HepG2 (cell line): ENCODE measurements at regions not wholly inside any gene's neighbourhood (a gene's known extent, or its start where the extent isn't known, plus 50 kb on each side); places are given as distances from the start of the nearest gene placed in this dataset.

Source experiments
- BCL6 ChIP-seq: IDR thresholded peaks from 2 replicates; pipeline ENCODE4 v1.6.1; 2016; ENCODE audit warnings: missing genetic modification reagents, missing compliant biosample characterization
- ELF4 ChIP-seq: sonication (generic); formaldehyde crosslinking; IDR thresholded peaks from 2 replicates; pipeline ENCODE4 v1.5.0; 2020; ENCODE audit warnings: missing genetic modification reagents, mild to moderate bottlenecking, moderate library complexity, borderline replicate concordance
- FOXO1 ChIP-seq: sonication (generic); formaldehyde crosslinking; IDR thresholded peaks from 2 replicates; pipeline ENCODE4 v1.4.0; 2020; ENCODE audit warnings: missing genetic modification reagents
- HNRNPUL1 ChIP-seq: fragments of 200-400 bp; formaldehyde crosslinking; IDR thresholded peaks from 2 replicates; pipeline ENCODE4 v1.6.1; 2017; ENCODE audit warnings: low read depth, mild to moderate bottlenecking, low read length, moderate library complexity
- IKZF1 ChIP-seq: fragments of 450-650 bp; IDR thresholded peaks from 2 replicates; pipeline ENCODE4 v1.7.1; 2016
- JARID2 ChIP-seq: sonication (generic); formaldehyde crosslinking; IDR thresholded peaks from 2 replicates; pipeline ENCODE4 v1.8.1; 2023; ENCODE audit warnings: missing genetic modification reagents, inconsistent platforms; ENCODE audit not compliant: insufficient replicate concordance
- SATB2 ChIP-seq: sonication (generic); formaldehyde crosslinking; IDR thresholded peaks from 2 replicates; pipeline ENCODE4 v1.5.0; 2020; ENCODE audit warnings: missing genetic modification reagents
- SIX4 ChIP-seq: sonication (generic); formaldehyde crosslinking; IDR thresholded peaks from 2 replicates; pipeline ENCODE4 v1.4.0; 2020; ENCODE audit warnings: missing genetic modification reagents
- SP4 ChIP-seq: sonication (generic); formaldehyde crosslinking; IDR thresholded peaks from 2 replicates; pipeline ENCODE4 v1.8.1; 2023; ENCODE audit warnings: mild to moderate bottlenecking, missing genetic modification reagents
- SP5 ChIP-seq: IDR thresholded peaks from 2 replicates; pipeline ENCODE4 v1.6.1; 2016; ENCODE audit warnings: low read depth, borderline replicate concordance
- SUZ12 ChIP-seq: fragments of 150-350 bp; IDR thresholded peaks from 2 replicates; pipeline ENCODE4 v1.6.1; 2014; ENCODE audit warnings: low read depth, low read length
- ZNF232 ChIP-seq: sonication (generic); formaldehyde crosslinking; IDR thresholded peaks from 2 replicates; pipeline ENCODE4 v1.4.0; 2020; ENCODE audit warnings: missing genetic modification reagents, borderline replicate concordance
- ZNF460 ChIP-seq: sonication (generic); formaldehyde crosslinking; IDR thresholded peaks from 2 replicates; pipeline ENCODE4 v1.5.1; 2020; ENCODE audit warnings: missing genetic modification reagents, mild to moderate bottlenecking, borderline replicate concordance
- ZNF589 ChIP-seq: sonication (generic); formaldehyde crosslinking; conservative IDR thresholded peaks from 2 replicates; pipeline ENCODE4 v1.8.0; 2022; ENCODE audit warnings: mild to moderate bottlenecking, moderate library complexity, missing genetic modification reagents
- ZNF660 ChIP-seq: sonication (generic); formaldehyde crosslinking; IDR thresholded peaks from 2 replicates; pipeline ENCODE4 v1.5.1; 2020; ENCODE audit warnings: mild to moderate bottlenecking, low read depth, missing genetic modification reagents, borderline replicate concordance
- ZZZ3 ChIP-seq: sonication (generic); formaldehyde crosslinking; IDR thresholded peaks from 2 replicates; pipeline ENCODE4 v1.4.0; 2020; ENCODE audit warnings: missing genetic modification reagents, mild to moderate bottlenecking, borderline replicate concordance
- TF ChIP-seq, protein P1 (sequence below): sonication (generic); formaldehyde crosslinking; conservative IDR thresholded peaks from 2 replicates; pipeline ENCODE4 v1.4.0; 2020; ENCODE audit warnings: mild to moderate bottlenecking, missing genetic modification reagents, moderate library complexity
- TF ChIP-seq, protein P2 (sequence below): IDR thresholded peaks from 2 replicates; pipeline ENCODE4 v1.6.1; 2016; ENCODE audit warnings: mild to moderate bottlenecking, missing biosample characterization, missing genetic modification reagents
- TF ChIP-seq, protein P3 (sequence below): sonication (generic); formaldehyde crosslinking; IDR thresholded peaks from 2 replicates; pipeline ENCODE4 v1.4.0; 2020; ENCODE audit warnings: mild to moderate bottlenecking, low read depth, missing genetic modification reagents
- TF ChIP-seq, protein P4 (sequence below): sonication (generic); formaldehyde crosslinking; IDR thresholded peaks from 2 replicates; pipeline ENCODE4 v1.5.1; 2020; ENCODE audit warnings: missing genetic modification reagents, mild to moderate bottlenecking, borderline replicate concordance
- TF ChIP-seq, protein P5 (sequence below): IDR thresholded peaks from 2 replicates; pipeline ENCODE4 v1.6.1; 2016; ENCODE audit warnings: low read depth

DNA sequence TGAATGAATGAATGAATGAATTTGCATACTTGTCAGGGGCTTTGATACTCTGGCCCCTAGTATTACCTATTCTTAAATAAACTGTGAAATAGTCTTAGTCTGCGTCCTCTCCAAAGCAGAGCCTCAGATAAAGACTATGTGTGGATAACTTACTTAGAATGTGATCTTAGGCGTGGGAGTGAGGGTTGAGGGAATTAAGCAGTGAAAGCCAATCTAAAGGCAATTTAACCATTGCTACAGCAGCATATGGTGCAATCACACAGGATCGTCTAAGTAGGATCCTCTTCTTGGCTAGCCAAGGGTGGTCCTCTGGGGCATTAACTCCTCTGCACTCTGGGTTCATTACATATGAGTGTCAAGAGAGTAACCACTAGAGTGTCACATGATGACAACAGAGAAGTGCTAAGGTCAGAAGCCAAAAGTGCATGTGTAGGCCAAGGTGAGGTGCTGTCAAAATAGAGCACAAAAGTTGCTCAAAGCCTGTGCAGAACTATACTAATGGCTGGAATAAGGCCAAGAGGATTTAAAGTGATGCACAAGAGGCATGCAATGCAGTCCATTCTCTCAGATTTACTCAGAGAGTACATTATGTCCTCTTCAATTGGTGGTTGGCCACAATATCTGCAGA, 274.4 kb upstream of the SEMA6A start (continued):
- TF ChIP-seq, protein P1, sequence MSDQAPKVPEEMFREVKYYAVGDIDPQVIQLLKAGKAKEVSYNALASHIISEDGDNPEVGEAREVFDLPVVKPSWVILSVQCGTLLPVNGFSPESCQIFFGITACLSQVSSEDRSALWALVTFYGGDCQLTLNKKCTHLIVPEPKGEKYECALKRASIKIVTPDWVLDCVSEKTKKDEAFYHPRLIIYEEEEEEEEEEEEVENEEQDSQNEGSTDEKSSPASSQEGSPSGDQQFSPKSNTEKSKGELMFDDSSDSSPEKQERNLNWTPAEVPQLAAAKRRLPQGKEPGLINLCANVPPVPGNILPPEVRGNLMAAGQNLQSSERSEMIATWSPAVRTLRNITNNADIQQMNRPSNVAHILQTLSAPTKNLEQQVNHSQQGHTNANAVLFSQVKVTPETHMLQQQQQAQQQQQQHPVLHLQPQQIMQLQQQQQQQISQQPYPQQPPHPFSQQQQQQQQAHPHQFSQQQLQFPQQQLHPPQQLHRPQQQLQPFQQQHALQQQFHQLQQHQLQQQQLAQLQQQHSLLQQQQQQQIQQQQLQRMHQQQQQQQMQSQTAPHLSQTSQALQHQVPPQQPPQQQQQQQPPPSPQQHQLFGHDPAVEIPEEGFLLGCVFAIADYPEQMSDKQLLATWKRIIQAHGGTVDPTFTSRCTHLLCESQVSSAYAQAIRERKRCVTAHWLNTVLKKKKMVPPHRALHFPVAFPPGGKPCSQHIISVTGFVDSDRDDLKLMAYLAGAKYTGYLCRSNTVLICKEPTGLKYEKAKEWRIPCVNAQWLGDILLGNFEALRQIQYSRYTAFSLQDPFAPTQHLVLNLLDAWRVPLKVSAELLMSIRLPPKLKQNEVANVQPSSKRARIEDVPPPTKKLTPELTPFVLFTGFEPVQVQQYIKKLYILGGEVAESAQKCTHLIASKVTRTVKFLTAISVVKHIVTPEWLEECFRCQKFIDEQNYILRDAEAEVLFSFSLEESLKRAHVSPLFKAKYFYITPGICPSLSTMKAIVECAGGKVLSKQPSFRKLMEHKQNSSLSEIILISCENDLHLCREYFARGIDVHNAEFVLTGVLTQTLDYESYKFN (CRISPR knock-in tag) = peak; percentile 41; the same call in 1 of the 2 replicates
- TF ChIP-seq ZNF232 (CRISPR knock-in tag) = no peak
- TF ChIP-seq, protein P2, sequence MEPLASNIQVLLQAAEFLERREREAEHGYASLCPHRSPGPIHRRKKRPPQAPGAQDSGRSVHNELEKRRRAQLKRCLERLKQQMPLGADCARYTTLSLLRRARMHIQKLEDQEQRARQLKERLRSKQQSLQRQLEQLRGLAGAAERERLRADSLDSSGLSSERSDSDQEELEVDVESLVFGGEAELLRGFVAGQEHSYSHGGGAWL (CRISPR knock-in tag) = no peak
- no peak for TF ChIP-seq SP4
- TF ChIP-seq ZNF660 (CRISPR knock-in tag) = no peak
- TF ChIP-seq, protein P3, sequence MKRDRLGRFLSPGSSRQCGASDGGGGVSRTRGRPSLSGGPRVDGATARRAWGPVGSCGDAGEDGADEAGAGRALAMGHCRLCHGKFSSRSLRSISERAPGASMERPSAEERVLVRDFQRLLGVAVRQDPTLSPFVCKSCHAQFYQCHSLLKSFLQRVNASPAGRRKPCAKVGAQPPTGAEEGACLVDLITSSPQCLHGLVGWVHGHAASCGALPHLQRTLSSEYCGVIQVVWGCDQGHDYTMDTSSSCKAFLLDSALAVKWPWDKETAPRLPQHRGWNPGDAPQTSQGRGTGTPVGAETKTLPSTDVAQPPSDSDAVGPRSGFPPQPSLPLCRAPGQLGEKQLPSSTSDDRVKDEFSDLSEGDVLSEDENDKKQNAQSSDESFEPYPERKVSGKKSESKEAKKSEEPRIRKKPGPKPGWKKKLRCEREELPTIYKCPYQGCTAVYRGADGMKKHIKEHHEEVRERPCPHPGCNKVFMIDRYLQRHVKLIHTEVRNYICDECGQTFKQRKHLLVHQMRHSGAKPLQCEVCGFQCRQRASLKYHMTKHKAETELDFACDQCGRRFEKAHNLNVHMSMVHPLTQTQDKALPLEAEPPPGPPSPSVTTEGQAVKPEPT (CRISPR knock-in tag) = no peak
- no peak for TF ChIP-seq ELF4 (CRISPR knock-in tag)
- no peak for TF ChIP-seq ZNF460 (CRISPR knock-in tag)
- no peak for TF ChIP-seq HNRNPUL1
- no peak for TF ChIP-seq SUZ12
- no peak for TF ChIP-seq ZZZ3 (CRISPR knock-in tag)
- no peak for TF ChIP-seq ZNF589 (CRISPR knock-in tag)
- TF ChIP-seq, protein P4, sequence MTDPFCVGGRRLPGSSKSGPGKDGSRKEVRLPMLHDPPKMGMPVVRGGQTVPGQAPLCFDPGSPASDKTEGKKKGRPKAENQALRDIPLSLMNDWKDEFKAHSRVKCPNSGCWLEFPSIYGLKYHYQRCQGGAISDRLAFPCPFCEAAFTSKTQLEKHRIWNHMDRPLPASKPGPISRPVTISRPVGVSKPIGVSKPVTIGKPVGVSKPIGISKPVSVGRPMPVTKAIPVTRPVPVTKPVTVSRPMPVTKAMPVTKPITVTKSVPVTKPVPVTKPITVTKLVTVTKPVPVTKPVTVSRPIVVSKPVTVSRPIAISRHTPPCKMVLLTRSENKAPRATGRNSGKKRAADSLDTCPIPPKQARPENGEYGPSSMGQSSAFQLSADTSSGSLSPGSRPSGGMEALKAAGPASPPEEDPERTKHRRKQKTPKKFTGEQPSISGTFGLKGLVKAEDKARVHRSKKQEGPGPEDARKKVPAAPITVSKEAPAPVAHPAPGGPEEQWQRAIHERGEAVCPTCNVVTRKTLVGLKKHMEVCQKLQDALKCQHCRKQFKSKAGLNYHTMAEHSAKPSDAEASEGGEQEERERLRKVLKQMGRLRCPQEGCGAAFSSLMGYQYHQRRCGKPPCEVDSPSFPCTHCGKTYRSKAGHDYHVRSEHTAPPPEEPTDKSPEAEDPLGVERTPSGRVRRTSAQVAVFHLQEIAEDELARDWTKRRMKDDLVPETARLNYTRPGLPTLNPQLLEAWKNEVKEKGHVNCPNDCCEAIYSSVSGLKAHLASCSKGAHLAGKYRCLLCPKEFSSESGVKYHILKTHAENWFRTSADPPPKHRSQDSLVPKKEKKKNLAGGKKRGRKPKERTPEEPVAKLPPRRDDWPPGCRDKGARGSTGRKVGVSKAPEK (CRISPR knock-in tag) = no peak
- TF ChIP-seq SATB2 (CRISPR knock-in tag) = no peak
- no peak for TF ChIP-seq IKZF1
- TF ChIP-seq SIX4 (CRISPR knock-in tag) = no peak
- no peak for TF ChIP-seq SP5
- TF ChIP-seq, protein P5, sequence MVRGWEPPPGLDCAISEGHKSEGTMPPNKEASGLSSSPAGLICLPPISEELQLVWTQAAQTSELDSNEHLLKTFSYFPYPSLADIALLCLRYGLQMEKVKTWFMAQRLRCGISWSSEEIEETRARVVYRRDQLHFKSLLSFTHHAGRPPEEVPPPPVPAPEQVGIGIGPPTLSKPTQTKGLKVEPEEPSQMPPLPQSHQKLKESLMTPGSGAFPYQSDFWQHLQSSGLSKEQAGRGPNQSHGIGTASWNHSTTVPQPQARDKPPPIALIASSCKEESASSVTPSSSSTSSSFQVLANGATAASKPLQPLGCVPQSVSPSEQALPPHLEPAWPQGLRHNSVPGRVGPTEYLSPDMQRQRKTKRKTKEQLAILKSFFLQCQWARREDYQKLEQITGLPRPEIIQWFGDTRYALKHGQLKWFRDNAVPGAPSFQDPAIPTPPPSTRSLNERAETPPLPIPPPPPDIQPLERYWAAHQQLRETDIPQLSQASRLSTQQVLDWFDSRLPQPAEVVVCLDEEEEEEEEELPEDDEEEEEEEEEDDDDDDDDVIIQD (CRISPR knock-in tag) = 0 out of 2 replicates have a peak, but pooled peaks have one; percentile 29
- TF ChIP-seq JARID2 (CRISPR knock-in tag) = no peak
- peak; percentile 63 for TF ChIP-seq BCL6 (CRISPR knock-in tag)
- TF ChIP-seq FOXO1 = no peak
